Skeletal muscle satellite cell (primary cell): ENCODE measurements at regions not wholly inside any gene's neighbourhood (a gene's known extent, or its start where the extent isn't known, plus 50 kb on each side); places are given as distances from the start of the nearest gene placed in this dataset.

Source experiments
- H3K27me3 ChIP-seq: 2 replicates; pipeline ENCODE4 v1.7.0; 2013; ENCODE audit warnings: low read length; ENCODE audit not compliant: control insufficient read depth, insufficient read depth
- H3K36me3 ChIP-seq: 2 replicates; pipeline ENCODE4 v1.7.0; 2013; ENCODE audit warnings: mild to moderate bottlenecking, control low read depth, low read length; ENCODE audit not compliant: insufficient read depth
- H3K4me1 ChIP-seq: 2 replicates; pipeline ENCODE4 v1.7.0; 2013; ENCODE audit warnings: low read length; ENCODE audit not compliant: control insufficient read depth, insufficient read depth
- H3K4me2 ChIP-seq: 2 replicates; pipeline ENCODE4 v1.7.0; 2013; ENCODE audit warnings: mild to moderate bottlenecking, low read length
- H3K4me3 ChIP-seq: 2 replicates; pipeline ENCODE4 v1.7.0; 2013; ENCODE audit warnings: low read length
- H3K9ac ChIP-seq: 2 replicates; pipeline ENCODE4 v1.7.0; 2013; ENCODE audit warnings: mild to moderate bottlenecking, low read depth, low read length, moderate library complexity
- H3K9me3 ChIP-seq: replicated peaks from 2 replicates; pipeline ENCODE4 v1.7.0; 2013; ENCODE audit warnings: mild to moderate bottlenecking, control low read depth, low read length

- no peak overlapping the region for H3K9ac ChIP-seq
- H3K4me1 ChIP-seq: no peaks in the 10 kb centered on the region
- H3K4me3 ChIP-seq: no peak overlapping the region
- H3K4me2 ChIP-seq: no peak overlapping the region
- H3K9me3 ChIP-seq: no peaks in the 10 kb centered on the region
- no peaks in the 10 kb centered on the region for H3K36me3 ChIP-seq
- peaks cover 33% of the 10 kb centered on the region for H3K27me3 ChIP-seq
These were observed 99.4 kb upstream of the PKDCC start for GRCh38 chr2:41948397-41948763.

DNA sequence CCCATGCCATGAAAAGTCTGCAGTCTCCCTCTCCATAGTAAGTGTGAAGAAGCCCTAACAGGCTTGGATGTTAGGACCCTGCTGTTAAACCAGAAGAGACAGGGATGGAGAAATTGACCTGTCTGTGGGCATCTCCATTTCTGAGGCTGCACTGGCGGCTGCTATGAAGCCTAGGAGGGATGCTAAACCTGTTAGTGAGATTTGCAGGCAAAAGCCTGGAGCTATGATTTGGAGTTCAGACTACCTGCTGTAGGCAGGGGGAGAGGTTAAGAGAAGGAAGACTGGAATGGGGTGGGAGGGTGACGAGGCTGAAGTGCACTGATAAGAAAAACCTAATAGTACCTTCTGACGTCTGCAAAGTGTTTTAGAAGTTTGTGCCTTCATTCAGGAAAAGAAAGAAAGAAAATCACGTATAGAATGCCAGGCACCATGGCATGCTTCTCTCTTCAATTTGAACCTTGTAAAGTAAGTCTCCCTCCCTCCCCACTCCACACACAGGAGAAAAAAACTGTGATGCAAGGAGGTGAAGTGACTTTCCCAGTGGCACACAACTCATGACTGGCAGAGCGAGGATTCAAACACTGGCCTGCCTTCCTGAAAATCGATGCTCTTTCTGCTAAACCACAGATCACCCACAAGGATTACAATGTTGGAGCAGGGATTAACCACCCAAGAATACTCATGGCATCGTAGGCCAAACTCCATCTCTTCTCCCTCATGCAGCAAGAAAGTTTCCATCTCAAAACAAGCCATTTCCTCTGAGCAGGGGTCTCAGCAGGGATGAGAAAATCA, 98.5 kb upstream of the PKDCC start:
- Histone ChIP-seq H3K36me3 (no peaks in the 10 kb centered on the region), H3K27me3 (peaks cover 26% of the 10 kb centered on the region), H3K9me3 (no peaks in the 10 kb centered on the region), H3K4me3 (no peak overlapping the region), H3K4me1 (no peaks in the 10 kb centered on the region), H3K4me2 (no peak overlapping the region), H3K9ac (no peak overlapping the region)

DNA sequence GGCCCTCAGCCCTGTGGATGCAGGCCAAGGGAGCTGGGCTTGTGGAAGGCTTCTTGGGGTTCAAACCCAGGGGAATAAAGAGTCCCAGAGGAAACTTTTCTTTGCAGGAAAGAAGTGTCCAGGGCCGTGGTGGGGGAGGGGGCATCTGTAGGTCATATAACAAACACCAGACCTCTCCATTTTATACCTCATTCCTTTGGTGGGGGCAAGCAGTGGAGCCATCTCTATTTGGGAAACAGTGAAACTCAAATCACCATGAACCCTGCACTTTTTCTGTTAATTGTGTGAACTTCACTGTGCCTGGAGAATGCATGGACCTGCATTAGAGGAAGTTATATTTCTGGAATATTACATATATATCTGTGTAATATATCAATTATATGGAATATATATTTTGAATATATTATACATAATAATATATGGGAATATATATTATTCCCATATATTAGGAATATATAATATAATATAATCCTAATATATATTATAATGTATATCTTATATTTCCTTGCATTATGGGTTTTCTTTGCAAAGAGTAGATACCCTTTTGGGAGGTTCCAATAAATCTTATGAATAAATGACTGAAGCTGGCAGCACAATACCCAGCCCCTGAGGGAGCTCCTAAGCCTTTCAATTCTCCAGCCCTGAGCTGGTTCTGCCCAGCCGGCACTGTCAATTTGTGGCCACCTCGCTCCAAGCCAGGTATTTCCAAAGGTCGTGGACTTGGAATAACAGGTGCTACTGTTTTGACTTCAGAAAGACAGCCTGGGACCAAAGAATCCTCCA, 97.7 kb upstream of the PKDCC start:
- Histone ChIP-seq H3K4me3 (no peak overlapping the region), H3K4me2 (no peak overlapping the region), H3K27me3 (peaks cover 25% of the 10 kb centered on the region), H3K9ac (no peak overlapping the region), H3K4me1 (no peaks in the 10 kb centered on the region), H3K9me3 (no peaks in the 10 kb centered on the region), H3K36me3 (no peaks in the 10 kb centered on the region)

- no peaks in the 10 kb centered on the region for H3K4me1 ChIP-seq
- no peak overlapping the region for H3K4me2 ChIP-seq
- H3K4me3 ChIP-seq: no peak overlapping the region
- H3K9me3 ChIP-seq: no peaks in the 10 kb centered on the region
- peaks cover 26% of the 10 kb centered on the region for H3K27me3 ChIP-seq
- H3K9ac ChIP-seq: no peak overlapping the region
- no peaks in the 10 kb centered on the region for H3K36me3 ChIP-seq
These were observed 97.2 kb upstream of the PKDCC start for GRCh38 chr2:41950666-41950960.

- H3K4me3 ChIP-seq: no peak overlapping the region
- H3K27me3 ChIP-seq: peaks cover 40% of the 10 kb centered on the region
- H3K9me3 ChIP-seq: no peaks in the 10 kb centered on the region
- no peaks in the 10 kb centered on the region for H3K36me3 ChIP-seq
- no peaks in the 10 kb centered on the region for H3K4me1 ChIP-seq
- H3K4me2 ChIP-seq: no peak overlapping the region
- H3K9ac ChIP-seq: no peak overlapping the region
These were observed 93.2 kb upstream of the PKDCC start for GRCh38 chr2:41954304-41955291.

DNA sequence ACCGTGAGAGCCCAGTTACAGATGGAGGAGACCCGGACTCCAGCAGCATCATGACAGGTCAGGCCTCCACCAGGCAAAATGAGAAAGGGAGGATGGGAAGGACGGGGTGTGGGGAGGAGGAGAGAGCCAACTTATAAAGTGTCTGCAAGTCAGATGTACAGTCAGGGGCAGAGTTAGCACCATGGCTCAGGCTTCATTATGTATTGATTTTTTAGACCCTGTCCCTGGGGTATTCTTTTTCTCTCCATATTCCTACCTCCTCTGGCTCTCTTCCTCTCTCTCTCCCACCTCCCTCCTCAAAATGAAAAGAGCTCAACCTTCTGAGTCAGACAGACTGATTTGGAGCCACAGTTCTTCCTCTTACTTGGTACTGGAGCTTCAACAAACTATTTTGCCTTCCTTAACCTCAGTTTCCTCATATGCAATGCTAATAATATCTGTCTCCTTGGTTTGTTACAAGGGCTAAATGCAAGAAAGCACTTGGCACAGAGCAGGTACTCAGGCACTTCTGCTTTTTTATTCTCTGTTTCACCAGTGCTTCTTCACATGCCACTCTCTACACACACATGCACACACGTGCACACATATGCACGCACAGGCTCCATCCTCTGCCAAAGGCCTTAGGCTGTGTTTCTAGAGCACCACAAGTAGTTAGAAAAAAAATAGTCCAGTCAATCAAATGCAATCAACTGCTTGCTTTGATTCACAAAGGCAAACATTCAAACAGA, 92.3 kb upstream of the PKDCC start:
- Histone ChIP-seq H3K4me1 (no peaks in the 10 kb centered on the region), H3K9ac (no peak overlapping the region), H3K4me2 (no peak overlapping the region), H3K36me3 (no peaks in the 10 kb centered on the region), H3K27me3 (peaks cover 46% of the 10 kb centered on the region), H3K4me3 (no peak overlapping the region), H3K9me3 (no peaks in the 10 kb centered on the region)

GRCh38 chr2:41957431-41957830, 90.4 kb upstream of the PKDCC start:
- Histone ChIP-seq H3K4me3 (no peak overlapping the region), H3K9me3 (no peaks in the 10 kb centered on the region), H3K4me2 (no peak overlapping the region), H3K36me3 (no peaks in the 10 kb centered on the region), H3K27me3 (peaks cover 63% of the 10 kb centered on the region), H3K4me1 (no peaks in the 10 kb centered on the region), H3K9ac (no peak overlapping the region)

GRCh38 chr2:41958251-41958650, 89.6 kb upstream of the PKDCC start:
- peaks cover 70% of the 10 kb centered on the region for H3K27me3 ChIP-seq

GRCh38 chr2:41958775-41959174, 89.0 kb upstream of the PKDCC start:
- no peaks in the 10 kb centered on the region for H3K9me3 ChIP-seq
- H3K9ac ChIP-seq: no peak overlapping the region
- H3K4me2 ChIP-seq: no peak overlapping the region
- no peak overlapping the region for H3K4me3 ChIP-seq
- H3K4me1 ChIP-seq: no peaks in the 10 kb centered on the region
- H3K36me3 ChIP-seq: no peaks in the 10 kb centered on the region
- H3K27me3 ChIP-seq: peaks cover 75% of the 10 kb centered on the region

More at GRCh38 chr2:41958251-41958650, 89.6 kb upstream of the PKDCC start:
- Histone ChIP-seq H3K9ac (no peak overlapping the region), H3K4me3 (no peak overlapping the region), H3K36me3 (no peaks in the 10 kb centered on the region), H3K9me3 (no peaks in the 10 kb centered on the region), H3K4me2 (no peak overlapping the region), H3K4me1 (no peaks in the 10 kb centered on the region)

- H3K4me3 ChIP-seq: no peak overlapping the region
- no peaks in the 10 kb centered on the region for H3K4me1 ChIP-seq
- H3K9me3 ChIP-seq: no peaks in the 10 kb centered on the region
- H3K9ac ChIP-seq: no peak overlapping the region
- peaks cover 82% of the 10 kb centered on the region for H3K27me3 ChIP-seq
- H3K36me3 ChIP-seq: no peaks in the 10 kb centered on the region
- H3K4me2 ChIP-seq: no peak overlapping the region
These were observed 88.1 kb upstream of the PKDCC start for GRCh38 chr2:41959760-41960159.
